ENCODE measurements at regions not wholly inside any gene's neighbourhood (a gene's known extent, or its start where the extent isn't known, plus 50 kb on each side); places are given as distances from the start of the nearest gene placed in this dataset.

DNA sequence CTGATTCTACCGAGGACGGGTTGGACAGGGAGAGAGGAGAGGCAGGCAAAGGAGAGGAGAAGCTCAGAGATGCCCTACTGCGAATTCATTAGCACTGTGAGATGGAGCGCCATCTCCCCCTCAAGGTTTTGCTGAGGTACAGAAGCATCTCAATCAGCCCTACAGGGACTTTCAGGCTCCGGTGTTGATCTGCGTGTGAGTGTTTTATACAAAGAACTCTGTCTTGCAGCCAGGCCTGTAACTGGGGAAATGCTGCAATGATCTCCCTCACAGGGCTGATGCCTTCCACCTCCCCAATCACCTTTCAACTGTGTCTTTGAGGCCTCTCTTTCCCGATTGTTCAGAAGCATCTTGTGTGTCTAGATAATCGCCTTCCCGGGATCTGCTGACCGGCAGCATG, 74.8 kb downstream of the IRX6 start:
- TF ChIP-seq, protein P1, sequence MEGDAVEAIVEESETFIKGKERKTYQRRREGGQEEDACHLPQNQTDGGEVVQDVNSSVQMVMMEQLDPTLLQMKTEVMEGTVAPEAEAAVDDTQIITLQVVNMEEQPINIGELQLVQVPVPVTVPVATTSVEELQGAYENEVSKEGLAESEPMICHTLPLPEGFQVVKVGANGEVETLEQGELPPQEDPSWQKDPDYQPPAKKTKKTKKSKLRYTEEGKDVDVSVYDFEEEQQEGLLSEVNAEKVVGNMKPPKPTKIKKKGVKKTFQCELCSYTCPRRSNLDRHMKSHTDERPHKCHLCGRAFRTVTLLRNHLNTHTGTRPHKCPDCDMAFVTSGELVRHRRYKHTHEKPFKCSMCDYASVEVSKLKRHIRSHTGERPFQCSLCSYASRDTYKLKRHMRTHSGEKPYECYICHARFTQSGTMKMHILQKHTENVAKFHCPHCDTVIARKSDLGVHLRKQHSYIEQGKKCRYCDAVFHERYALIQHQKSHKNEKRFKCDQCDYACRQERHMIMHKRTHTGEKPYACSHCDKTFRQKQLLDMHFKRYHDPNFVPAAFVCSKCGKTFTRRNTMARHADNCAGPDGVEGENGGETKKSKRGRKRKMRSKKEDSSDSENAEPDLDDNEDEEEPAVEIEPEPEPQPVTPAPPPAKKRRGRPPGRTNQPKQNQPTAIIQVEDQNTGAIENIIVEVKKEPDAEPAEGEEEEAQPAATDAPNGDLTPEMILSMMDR (IDR thresholded peaks at IDR 0.05; ENCODE audit: control extremely low read depth in 1 of 3, insufficient read depth in 1 of 3, low read depth in 1 of 3, low read length in 3 of 3) = peak; percentile 22 to 39 (median 36)
- TF ChIP-seq TCF12 (IDR thresholded peaks at IDR 0.05; ENCODE audit: low read depth, low read length) = no peak
- TF ChIP-seq TEAD4 (IDR thresholded peaks at IDR 0.05; ENCODE audit: low read depth, low read length) = no peak
- no peak for TF ChIP-seq POLR2A (IDR thresholded peaks at IDR 0.05; ENCODE audit: control extremely low read depth in 1 of 2, low read depth in 2 of 2, low read length in 2 of 2)
- TF ChIP-seq, protein P2, sequence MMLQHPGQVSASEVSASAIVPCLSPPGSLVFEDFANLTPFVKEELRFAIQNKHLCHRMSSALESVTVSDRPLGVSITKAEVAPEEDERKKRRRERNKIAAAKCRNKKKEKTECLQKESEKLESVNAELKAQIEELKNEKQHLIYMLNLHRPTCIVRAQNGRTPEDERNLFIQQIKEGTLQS (IDR thresholded peaks at IDR 0.05; ENCODE audit: insufficient read depth, low read depth, low read length) = no peak
- no peak for TF ChIP-seq EP300 (IDR thresholded peaks at IDR 0.05; ENCODE audit: borderline replicate concordance in 1 of 2, low read depth in 2 of 2, low read length in 2 of 2)
- TF ChIP-seq EZH2 (IDR thresholded peaks at IDR 0.05; ENCODE audit: low read depth, low read length, severe bottlenecking) = no peak
- TF ChIP-seq TAF1 (IDR thresholded peaks at IDR 0.05; ENCODE audit: low read depth, low read length) = no peak
- TF ChIP-seq SIN3A (conservative IDR thresholded peaks at IDR 0.05 in 1 of 2, IDR thresholded peaks at IDR 0.05 in 1 of 2; ENCODE audit: low read depth in 1 of 2, low read length in 2 of 2) = no peak
- no peak for TF ChIP-seq ASH2L (IDR thresholded peaks at IDR 0.05; ENCODE audit: low read length)
- TF ChIP-seq YY1 (IDR thresholded peaks at IDR 0.05; ENCODE audit: low read depth, low read length) = no peak
- no peak for TF ChIP-seq RFX5 (IDR thresholded peaks at IDR 0.05; ENCODE audit: borderline replicate concordance, low read depth, low read length)
- no peak for TF ChIP-seq SAP30 (IDR thresholded peaks at IDR 0.05; ENCODE audit: insufficient read depth, insufficient replicate concordance, low read length)
- no peak for TF ChIP-seq ZNF274 (IDR thresholded peaks at IDR 0.05; ENCODE audit: borderline replicate concordance, extremely low read depth, low read length)

Measured in H1 (cell line).